HG03342 (cell line): ENCODE measurements at regions not wholly inside any gene's neighbourhood (a gene's known extent, or its start where the extent isn't known, plus 50 kb on each side); places are given as distances from the start of the nearest gene placed in this dataset.
"Not testable (repeated sequence)": the region's sequence is repeated elsewhere in the genome, so short reads cannot be mapped to it uniquely, and the experiment has no call there.

ENCODE experiments used
- ATAC-seq: cut with Tn5 transposase; IDR thresholded peaks from one replicate; pipeline ENCODE4 v1.9.1; 2021; ENCODE audit warnings: mild to moderate bottlenecking, moderate library complexity; ENCODE audit not compliant: unreplicated experiment

DNA sequence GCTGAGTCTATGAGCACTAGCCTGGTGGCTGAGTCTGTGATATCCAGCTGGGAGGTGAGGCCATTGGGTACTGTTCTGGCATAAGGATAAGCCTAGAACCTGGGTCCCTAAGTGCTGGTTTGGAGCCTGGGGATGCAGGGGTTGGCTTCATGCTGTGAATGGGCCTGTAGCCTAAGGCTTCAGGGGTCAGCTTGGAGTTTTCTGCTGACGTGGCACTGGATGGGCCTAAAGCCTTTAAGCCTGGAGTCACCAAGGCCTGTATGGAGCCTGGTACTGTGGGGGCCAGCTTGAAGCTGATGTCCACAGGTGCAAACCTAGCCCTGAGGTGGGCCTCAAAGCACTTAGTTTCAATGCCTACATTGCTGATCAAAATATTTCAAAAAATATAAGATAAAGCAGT, 979.6 kb upstream of the POU3F4 start:
- ATAC-seq, result no peak

DNA sequence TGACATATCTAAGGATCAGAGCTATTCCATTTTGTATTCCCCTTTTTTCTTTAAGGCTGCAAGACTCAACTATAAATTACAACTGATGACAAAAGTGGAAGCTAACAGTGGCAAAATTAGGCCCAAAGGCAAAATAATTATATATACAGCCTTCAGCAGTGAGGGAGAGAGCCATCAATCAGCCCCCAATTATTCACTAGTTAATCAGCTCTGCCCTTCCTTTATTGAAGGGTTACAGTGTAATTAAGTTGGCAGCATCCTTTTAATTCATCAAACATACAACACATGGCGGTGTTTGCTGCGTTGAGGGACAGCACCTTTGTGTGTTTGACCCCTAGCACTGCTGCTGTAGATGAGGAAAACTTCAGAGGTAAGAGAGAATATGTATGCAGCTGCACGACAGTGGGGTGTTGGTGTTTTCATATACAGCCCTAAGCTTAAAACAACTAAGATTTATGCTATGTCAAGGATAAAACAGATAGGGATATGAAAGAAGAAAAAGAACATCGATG, 973.9 kb upstream of the POU3F4 start:
- ATAC-seq, result no peak

GRCh38 chrX:82537205-82537604, 970.9 kb upstream of the POU3F4 start:
- not testable (repeated sequence) for ATAC-seq

- no peak for ATAC-seq
Observed at GRCh38 chrX:82541822-82542221, 966.3 kb upstream of the POU3F4 start.

GRCh38 chrX:82552201-82552600, 955.9 kb upstream of the POU3F4 start:
- not testable (repeated sequence) for ATAC-seq

- ATAC-seq, result no peak
Observed at GRCh38 chrX:82556588-82556987, 951.5 kb upstream of the POU3F4 start.

DNA sequence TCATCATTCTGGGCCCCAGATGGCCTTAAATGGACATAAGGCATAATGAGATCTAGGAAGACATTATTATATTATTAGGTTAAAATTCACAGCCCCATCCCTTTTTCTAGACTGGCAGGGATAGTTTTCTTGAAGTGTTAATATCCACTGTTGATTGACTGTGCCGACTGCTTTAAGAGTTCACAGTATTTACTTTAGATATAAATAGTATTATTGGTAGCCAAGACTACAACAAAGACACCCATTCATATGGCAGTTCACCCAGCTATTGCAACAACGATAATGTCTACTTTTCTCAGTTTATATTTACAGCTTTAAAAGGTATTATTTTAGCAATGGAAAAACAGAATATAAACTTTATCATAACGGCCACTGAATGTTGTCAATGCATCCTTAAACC, 922.2 kb upstream of the POU3F4 start:
- ATAC-seq, result no peak

DNA sequence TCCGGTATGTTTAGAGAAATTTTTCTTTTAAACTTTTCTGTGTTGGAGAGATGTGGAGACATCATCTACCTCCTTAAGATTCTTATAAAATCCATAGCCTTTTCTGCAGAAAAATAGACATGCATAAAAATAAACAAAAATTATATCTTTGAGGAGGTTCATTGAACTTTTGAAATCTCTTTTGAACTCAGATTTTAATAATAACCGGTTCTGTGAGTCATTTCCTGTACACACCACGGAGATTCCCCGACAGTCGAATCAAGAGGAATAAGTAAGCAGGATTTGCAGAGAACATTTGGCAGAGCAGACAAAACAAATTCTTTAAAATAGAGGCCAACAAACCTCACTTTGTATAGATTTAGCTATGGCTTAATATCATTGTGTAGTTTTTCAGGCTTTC, 918.7 kb upstream of the POU3F4 start:
- ATAC-seq, result no peak

GRCh38 chrX:82591421-82591820, 916.7 kb upstream of the POU3F4 start:
- no peak for ATAC-seq

- ATAC-seq, result no peak
Observed at GRCh38 chrX:82626978-82627377, 881.1 kb upstream of the POU3F4 start.

- no peak for ATAC-seq
Observed at GRCh38 chrX:82627568-82627967, 880.5 kb upstream of the POU3F4 start.

- no peak for ATAC-seq
Observed at GRCh38 chrX:82648062-82648461, 860.0 kb upstream of the POU3F4 start.

- no peak for ATAC-seq
Observed at GRCh38 chrX:82649645-82650044, 858.4 kb upstream of the POU3F4 start.

DNA sequence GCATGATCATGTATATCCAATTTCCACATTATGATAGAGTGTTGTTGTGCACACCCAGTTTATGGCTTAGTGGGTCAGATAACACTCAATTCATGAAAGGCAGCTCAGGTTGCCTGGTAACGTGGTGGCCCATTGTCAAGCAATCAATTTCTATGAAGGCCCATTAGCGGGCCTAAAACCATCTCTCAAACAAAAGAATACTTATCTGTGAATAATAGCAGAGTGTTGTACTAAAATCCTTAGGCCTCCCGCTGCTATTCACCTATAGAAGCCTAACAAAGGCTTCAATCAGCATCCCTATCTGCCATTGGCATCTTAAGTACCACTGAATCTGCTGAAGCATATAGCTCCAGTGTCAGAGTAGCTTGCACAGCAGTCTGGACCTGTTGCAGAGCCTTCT, 849.6 kb upstream of the POU3F4 start:
- no peak for ATAC-seq

DNA sequence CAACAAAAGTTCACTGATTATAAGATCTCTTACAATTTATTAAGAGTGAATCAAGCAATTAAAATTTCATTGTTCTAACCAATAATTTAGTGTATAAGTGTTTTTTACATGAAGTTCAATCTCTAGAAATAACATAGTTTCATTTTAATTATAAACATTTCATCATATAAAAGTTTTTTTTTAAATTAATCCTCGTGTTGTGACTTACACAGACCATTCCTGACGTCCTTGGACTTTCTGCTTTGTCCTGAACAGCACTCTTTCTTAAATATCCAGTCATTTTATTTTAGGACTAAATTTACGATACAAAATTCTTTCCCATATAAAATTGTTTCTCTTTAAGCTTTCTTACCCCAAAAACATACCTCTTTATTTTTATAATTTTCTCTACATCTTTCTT, 841.7 kb upstream of the POU3F4 start:
- ATAC-seq, result no peak

GRCh38 chrX:82675104-82675503, 833.0 kb upstream of the POU3F4 start:
- no peak for ATAC-seq

GRCh38 chrX:82676386-82676785, 831.7 kb upstream of the POU3F4 start:
- ATAC-seq, result no peak

GRCh38 chrX:82677286-82677685, 830.8 kb upstream of the POU3F4 start:
- ATAC-seq, result no peak

DNA sequence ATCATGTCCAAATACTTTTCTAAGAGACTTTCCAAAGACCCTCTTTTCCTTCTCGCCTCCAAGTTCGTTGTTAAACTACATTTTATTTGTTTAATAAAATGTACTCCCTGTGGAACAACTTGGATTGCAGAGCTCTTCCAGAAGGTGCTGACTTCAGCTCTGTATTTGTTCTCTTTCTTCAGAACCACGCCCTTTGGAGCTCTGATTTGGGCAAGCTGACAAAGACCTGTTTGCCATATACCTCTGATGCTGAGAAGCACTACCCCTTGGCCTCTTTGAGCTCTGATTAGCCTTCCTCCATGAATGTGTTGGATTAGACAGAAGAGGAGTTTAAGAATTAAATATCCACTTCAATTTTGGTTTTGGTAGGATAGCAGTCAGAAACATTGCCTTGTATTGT, 815.1 kb upstream of the POU3F4 start:
- no peak for ATAC-seq

DNA sequence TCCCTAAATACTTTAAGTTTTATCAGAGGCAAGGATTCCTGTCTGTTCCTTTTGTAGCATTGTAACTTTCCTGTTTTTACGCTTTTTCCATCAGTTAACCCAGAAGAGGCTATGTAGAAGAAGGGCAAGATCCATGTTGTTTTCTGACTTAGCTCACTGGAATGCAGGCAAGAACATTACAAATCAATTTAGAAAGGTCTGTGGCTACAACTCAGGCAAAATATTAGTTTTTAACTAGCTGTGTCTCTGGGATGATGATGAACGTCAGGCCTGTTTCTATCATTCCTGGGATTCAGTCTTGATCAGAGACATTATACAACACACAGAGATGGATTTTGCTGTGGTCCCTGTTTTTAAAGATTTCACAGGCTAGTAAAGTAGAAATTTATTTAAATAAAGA, 813.0 kb upstream of the POU3F4 start:
- ATAC-seq, result no peak

- no peak for ATAC-seq
Observed at GRCh38 chrX:82703551-82703950, 804.5 kb upstream of the POU3F4 start.

- ATAC-seq, result no peak
Observed at GRCh38 chrX:82711457-82711856, 796.6 kb upstream of the POU3F4 start.

DNA sequence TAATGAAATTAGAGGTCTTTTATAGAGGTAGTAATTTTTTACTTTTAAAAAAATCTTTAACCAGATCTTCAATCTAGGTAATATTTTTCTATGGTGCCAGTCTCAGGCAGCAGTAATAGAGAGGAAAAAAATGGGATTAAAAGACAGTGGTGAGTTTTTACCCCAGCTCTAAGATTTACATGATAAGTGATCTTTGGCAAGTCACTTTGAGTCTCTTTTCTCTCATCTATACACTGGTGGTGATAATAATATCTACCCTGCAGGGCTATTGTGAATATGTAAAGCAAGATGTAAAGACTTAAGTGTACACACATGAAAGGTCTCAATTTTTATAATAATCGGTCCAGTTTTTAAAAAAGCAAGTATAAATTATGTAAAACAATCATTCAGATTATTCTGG, 786.2 kb upstream of the POU3F4 start:
- ATAC-seq, result no peak

- ATAC-seq, result no peak
Observed at GRCh38 chrX:82723806-82724205, 784.3 kb upstream of the POU3F4 start.
